Transverse colon (tissue), 4 donors: ENCODE measurements at regions not wholly inside any gene's neighbourhood (a gene's known extent, or its start where the extent isn't known, plus 50 kb on each side); places are given as distances from the start of the nearest gene placed in this dataset.

Source experiments
- POLR2A ChIP-seq: fragments of 450-650 bp; IDR thresholded peaks from one replicate; pipeline ENCODE4 v1.6.1; 2016; ENCODE audit warnings: antibody characterized with exemption, mild to moderate bottlenecking, moderate library complexity
- POLR2AphosphoS5 ChIP-seq, 3 donors: sonication (generic); formaldehyde crosslinking; IDR thresholded peaks; one replicate each; pipeline ENCODE4 v1.6.1; 2016; ENCODE audit warnings: antibody characterized with exemption in 3 of 3
- TF ChIP-seq, protein P1 (sequence below), 5 experiments: fragments of 200-600 bp in 3 of 5; fragments of 450-650 bp in 2 of 5; sonication (generic) in 3 of 5; IDR thresholded peaks; 1 replicate in 2 of 5; 2 replicates in 3 of 5; pipeline ENCODE4 v1.5.1; 2016 to 2017; ENCODE audit warnings: antibody characterized with exemption in 5 of 5, inconsistent platforms in 3 of 5, mild to moderate bottlenecking in 2 of 5, moderate library complexity in 1 of 5

DNA sequence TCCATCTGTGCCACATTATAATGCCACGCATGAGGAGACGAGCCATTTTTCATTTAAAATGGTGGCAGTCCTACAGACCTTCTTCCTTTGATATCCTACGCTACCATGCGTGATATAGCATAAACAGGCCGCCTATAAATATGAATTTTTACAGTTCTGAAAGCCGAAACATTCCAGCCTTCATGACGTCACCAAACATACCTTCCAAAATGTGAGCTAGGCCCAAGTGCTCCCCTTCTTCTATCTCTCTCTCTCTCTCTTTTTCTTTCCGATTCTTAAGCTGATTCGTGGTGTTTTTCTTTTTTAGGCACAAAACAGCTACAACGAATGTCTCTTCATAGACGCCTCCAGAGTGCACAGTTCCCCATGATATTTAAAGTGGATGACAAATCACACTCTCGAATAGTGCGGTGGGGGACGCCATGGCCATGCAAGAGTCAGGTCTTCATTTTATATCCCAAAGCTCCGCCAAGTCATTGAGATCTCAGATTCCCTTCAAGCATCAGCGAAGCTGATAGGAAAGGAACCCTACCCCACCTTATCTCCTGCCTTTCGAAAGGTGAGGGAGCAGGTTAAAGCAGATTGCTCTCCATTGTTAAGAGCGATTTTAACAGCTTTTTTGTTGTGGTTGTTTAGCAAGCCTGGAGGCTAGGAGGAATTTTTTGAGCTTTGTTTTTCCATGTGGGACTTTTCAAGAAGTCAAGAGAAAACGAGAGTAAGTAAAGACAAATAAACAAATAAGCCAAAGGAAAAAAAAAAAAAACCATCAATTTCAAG is 436.3 kb downstream of the CMPK2 start:
- TF ChIP-seq, protein P1, sequence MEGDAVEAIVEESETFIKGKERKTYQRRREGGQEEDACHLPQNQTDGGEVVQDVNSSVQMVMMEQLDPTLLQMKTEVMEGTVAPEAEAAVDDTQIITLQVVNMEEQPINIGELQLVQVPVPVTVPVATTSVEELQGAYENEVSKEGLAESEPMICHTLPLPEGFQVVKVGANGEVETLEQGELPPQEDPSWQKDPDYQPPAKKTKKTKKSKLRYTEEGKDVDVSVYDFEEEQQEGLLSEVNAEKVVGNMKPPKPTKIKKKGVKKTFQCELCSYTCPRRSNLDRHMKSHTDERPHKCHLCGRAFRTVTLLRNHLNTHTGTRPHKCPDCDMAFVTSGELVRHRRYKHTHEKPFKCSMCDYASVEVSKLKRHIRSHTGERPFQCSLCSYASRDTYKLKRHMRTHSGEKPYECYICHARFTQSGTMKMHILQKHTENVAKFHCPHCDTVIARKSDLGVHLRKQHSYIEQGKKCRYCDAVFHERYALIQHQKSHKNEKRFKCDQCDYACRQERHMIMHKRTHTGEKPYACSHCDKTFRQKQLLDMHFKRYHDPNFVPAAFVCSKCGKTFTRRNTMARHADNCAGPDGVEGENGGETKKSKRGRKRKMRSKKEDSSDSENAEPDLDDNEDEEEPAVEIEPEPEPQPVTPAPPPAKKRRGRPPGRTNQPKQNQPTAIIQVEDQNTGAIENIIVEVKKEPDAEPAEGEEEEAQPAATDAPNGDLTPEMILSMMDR (IDR thresholded peaks at IDR 0.05): no peak
- TF ChIP-seq POLR2AphosphoS5 (IDR thresholded peaks at IDR 0.05): no peak
- TF ChIP-seq POLR2A: no peak
